Endodermal cell (in vitro differentiated cells): ENCODE measurements at regions not wholly inside any gene's neighbourhood (a gene's known extent, or its start where the extent isn't known, plus 50 kb on each side); places are given as distances from the start of the nearest gene placed in this dataset.

ENCODE experiments used
- DNase-seq: peaks from one replicate; pipeline ENCODE4 v3.0.0-alpha.2; 2017
- H3K27ac ChIP-seq: 2 replicates; pipeline ENCODE4 v1.5.1; 2013; ENCODE audit warnings: mild to moderate bottlenecking, low read depth, low read length, moderate library complexity
- H3K27me3 ChIP-seq: 2 replicates; pipeline ENCODE4 v1.6.1; 2013; ENCODE audit warnings: mild to moderate bottlenecking, low read length, moderate library complexity; ENCODE audit not compliant: insufficient read depth, control insufficient read depth, poor library complexity, severe bottlenecking
- H3K36me3 ChIP-seq: 2 replicates; pipeline ENCODE4 v1.7.0; 2013; ENCODE audit warnings: mild to moderate bottlenecking, low read length, moderate library complexity; ENCODE audit not compliant: control insufficient read depth, insufficient read depth
- H3K4me1 ChIP-seq: one replicate; pipeline ENCODE4 v1.7.0; 2013; ENCODE audit warnings: low read length; ENCODE audit not compliant: control insufficient read depth, insufficient read depth
- H3K4me3 ChIP-seq: 2 replicates; pipeline ENCODE4 v1.5.1; 2013; ENCODE audit warnings: mild to moderate bottlenecking, low read length, moderate library complexity
- H3K9ac ChIP-seq: 2 replicates; pipeline ENCODE4 v1.6.1; 2013; ENCODE audit warnings: mild to moderate bottlenecking, low read length, moderate library complexity; ENCODE audit not compliant: poor library complexity, severe bottlenecking; ENCODE audit errors: extremely low read depth
- H3K9me3 ChIP-seq: 2 replicates; pipeline ENCODE4 v1.6.1; 2013; ENCODE audit warnings: mild to moderate bottlenecking, low read length, moderate library complexity; ENCODE audit not compliant: control insufficient read depth
- H3K27ac Mint-ChIP-seq: 2 replicates; pipeline ENCODE4 v1.8.0; 2020; ENCODE audit warnings: mixed read lengths
- H3K27me3 Mint-ChIP-seq: 2 replicates; pipeline ENCODE4 v1.8.0; 2021; ENCODE audit warnings: mild to moderate bottlenecking, mixed read lengths; ENCODE audit not compliant: insufficient read depth
- H3K36me3 Mint-ChIP-seq: 2 replicates; pipeline ENCODE4 v1.8.0; 2020; ENCODE audit warnings: low read depth, mixed read lengths
- H3K4me1 Mint-ChIP-seq: 2 replicates; pipeline ENCODE4 v1.8.0; 2020; ENCODE audit warnings: mixed read lengths
- H3K4me3 Mint-ChIP-seq: 2 replicates; pipeline ENCODE4 v1.8.0; 2020; ENCODE audit warnings: mild to moderate bottlenecking, moderate library complexity, mixed read lengths
- H3K9me3 Mint-ChIP-seq: 2 replicates; pipeline ENCODE4 v1.8.0; 2020; ENCODE audit warnings: mild to moderate bottlenecking, mixed read lengths
- WGBS, 2 experiments: methylation state at CpG; one replicate each; pipeline versions ENCODE4 v1.1.5 to v1.1.7; 2013; ENCODE audit warnings: missing lambda C conversion rate in 2 of 2, mixed read lengths in 1 of 2; ENCODE audit not compliant: insufficient coverage in 1 of 2, insufficient read length in 1 of 2; 5-methylcytosine and 5-hydroxymethylcytosine counted together
- TF ChIP-seq, protein P1 (sequence below): fragments of 200-600 bp; sonication (generic); conservative IDR thresholded peaks from 2 replicates; pipeline ENCODE4 v1.5.0; 2021; ENCODE audit warnings: antibody characterized with exemption, mild to moderate bottlenecking

DNA sequence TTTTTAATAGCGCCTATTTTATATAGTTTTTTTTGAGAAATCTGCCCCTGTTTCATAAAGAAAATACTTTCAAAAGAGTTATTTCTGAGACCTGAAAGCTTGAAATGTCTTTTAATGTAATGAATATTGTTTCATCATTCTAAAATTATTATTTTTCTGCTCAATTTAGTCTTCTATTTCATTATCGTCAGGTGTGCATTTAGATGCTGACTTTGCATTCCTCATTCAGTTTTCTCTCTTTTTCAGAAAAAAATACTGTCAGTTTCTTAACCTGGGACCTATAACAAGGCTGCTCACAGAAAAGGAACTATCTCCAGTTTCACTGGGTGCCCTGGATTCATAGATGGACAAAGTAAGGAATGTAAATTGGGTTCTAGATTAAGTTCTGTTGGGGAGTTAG lies 1631.7 kb downstream of the SUCLG1 start:
- H3K36me3 Mint-ChIP-seq = no peaks in the 10 kb centered on the region
- no peaks in the 10 kb centered on the region for H3K27me3 Mint-ChIP-seq
- no peak overlapping the region for H3K4me3 Mint-ChIP-seq
- H3K9me3 Mint-ChIP-seq = no peaks in the 10 kb centered on the region
- no peaks in the 10 kb centered on the region for H3K9me3 ChIP-seq
- H3K4me1 ChIP-seq = no peaks in the 10 kb centered on the region
- no peak for DNase-seq
- H3K27me3 ChIP-seq = no peaks in the 10 kb centered on the region
- H3K27ac ChIP-seq = no peak overlapping the region
- H3K4me3 ChIP-seq = no peak overlapping the region
- no peaks in the 10 kb centered on the region for H3K4me1 Mint-ChIP-seq
- TF ChIP-seq, protein P1, sequence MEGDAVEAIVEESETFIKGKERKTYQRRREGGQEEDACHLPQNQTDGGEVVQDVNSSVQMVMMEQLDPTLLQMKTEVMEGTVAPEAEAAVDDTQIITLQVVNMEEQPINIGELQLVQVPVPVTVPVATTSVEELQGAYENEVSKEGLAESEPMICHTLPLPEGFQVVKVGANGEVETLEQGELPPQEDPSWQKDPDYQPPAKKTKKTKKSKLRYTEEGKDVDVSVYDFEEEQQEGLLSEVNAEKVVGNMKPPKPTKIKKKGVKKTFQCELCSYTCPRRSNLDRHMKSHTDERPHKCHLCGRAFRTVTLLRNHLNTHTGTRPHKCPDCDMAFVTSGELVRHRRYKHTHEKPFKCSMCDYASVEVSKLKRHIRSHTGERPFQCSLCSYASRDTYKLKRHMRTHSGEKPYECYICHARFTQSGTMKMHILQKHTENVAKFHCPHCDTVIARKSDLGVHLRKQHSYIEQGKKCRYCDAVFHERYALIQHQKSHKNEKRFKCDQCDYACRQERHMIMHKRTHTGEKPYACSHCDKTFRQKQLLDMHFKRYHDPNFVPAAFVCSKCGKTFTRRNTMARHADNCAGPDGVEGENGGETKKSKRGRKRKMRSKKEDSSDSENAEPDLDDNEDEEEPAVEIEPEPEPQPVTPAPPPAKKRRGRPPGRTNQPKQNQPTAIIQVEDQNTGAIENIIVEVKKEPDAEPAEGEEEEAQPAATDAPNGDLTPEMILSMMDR = no peak
- H3K9ac ChIP-seq = no peak overlapping the region
- H3K27ac Mint-ChIP-seq = no peak overlapping the region
- H3K36me3 ChIP-seq = no peaks in the 10 kb centered on the region
- 100% methylated on average over 1 of the region's 2 CpGs; no CpG with 5 or more reads in 1 of the 2 experiments for WGBS, 2 experiments

DNA sequence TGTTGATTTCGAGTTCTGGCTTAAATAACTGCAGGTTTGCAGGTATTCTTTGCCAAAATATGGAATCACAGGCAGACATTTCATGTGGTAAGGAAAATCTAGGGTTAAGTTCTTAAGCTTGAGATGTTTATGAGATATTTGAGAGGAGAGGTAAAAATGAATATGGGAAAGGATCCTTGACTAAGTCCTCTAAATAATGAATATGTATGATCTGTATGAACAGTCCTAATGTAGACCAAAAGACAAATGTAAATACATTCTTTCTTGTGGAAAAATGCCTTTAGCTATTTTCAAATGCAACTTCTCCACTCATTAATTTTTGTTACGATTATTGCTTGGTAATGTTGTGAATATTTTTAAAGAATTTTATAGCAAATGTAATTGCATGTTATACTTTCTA lies 1632.6 kb downstream of the SUCLG1 start:
- Mint-ChIP-seq H3K9me3 (no peaks in the 10 kb centered on the region), H3K4me1 (no peaks in the 10 kb centered on the region), H3K4me3 (no peak overlapping the region), H3K36me3 (no peaks in the 10 kb centered on the region), H3K27ac (no peak overlapping the region), H3K27me3 (no peaks in the 10 kb centered on the region)
- Histone ChIP-seq H3K36me3 (no peaks in the 10 kb centered on the region), H3K27ac (no peak overlapping the region), H3K4me1 (no peaks in the 10 kb centered on the region), H3K9ac (no peak overlapping the region), H3K9me3 (no peaks in the 10 kb centered on the region), H3K4me3 (no peak overlapping the region), H3K27me3 (no peaks in the 10 kb centered on the region)
- 78 to 88% methylated on average over 1 of the region's 2 CpGs for WGBS, 2 experiments
- TF ChIP-seq, protein P1 = no peak
- no peak for DNase-seq

- no peaks in the 10 kb centered on the region for H3K9me3 Mint-ChIP-seq
- no peaks in the 10 kb centered on the region for H3K36me3 ChIP-seq
- TF ChIP-seq, protein P1 = no peak
- H3K4me1 Mint-ChIP-seq = no peaks in the 10 kb centered on the region
- H3K4me1 ChIP-seq = no peaks in the 10 kb centered on the region
- no peak overlapping the region for H3K27ac ChIP-seq
- no peak overlapping the region for H3K4me3 ChIP-seq
- no peaks in the 10 kb centered on the region for H3K36me3 Mint-ChIP-seq
- H3K9ac ChIP-seq = no peak overlapping the region
- no peak for DNase-seq
- H3K27me3 Mint-ChIP-seq = no peaks in the 10 kb centered on the region
- H3K27me3 ChIP-seq = no peaks in the 10 kb centered on the region
- no peak overlapping the region for H3K27ac Mint-ChIP-seq
- H3K4me3 Mint-ChIP-seq = no peak overlapping the region
- 85 to 91% methylated on average over 5 to 8 of the region's 8 CpGs for WGBS, 2 experiments
- no peaks in the 10 kb centered on the region for H3K9me3 ChIP-seq
These were observed 1633.5 kb downstream of the SUCLG1 start for GRCh38 chr2:82825410-82826090.
